Stimulated activated CD4-positive, alpha-beta T cell treated with anti-CD3 and anti-CD28 coated beads, Interleukin-1b, Interleukin-23, amount 100 ng/mL, for 24 hours (primary cell): ENCODE measurements at regions not wholly inside any gene's neighbourhood (a gene's known extent, or its start where the extent isn't known, plus 50 kb on each side); places are given as distances from the start of the nearest gene placed in this dataset.

Experiments
- DNase-seq, 4 experiments: peaks; one replicate each; pipeline ENCODE4 v3.0.0-alpha.2; 2020; ENCODE audit warnings: low read depth in 4 of 4, low spot score in 1 of 4

GRCh38 chr6:43970068-43970912 lies 157.0 kb downstream of the MRPL14 start:
- DNase-seq, result no peak

- no peak for DNase-seq
Measured at GRCh38 chr6:43969158-43969981, 157.9 kb downstream of the MRPL14 start.

- no peak for DNase-seq
Measured at GRCh38 chr6:43968110-43968965, 158.9 kb downstream of the MRPL14 start.

- DNase-seq, result no peak
Measured at GRCh38 chr6:43967719-43968091, 159.5 kb downstream of the MRPL14 start.

- DNase-seq, result no peak
Measured at GRCh38 chr6:43966853-43967718, 160.2 kb downstream of the MRPL14 start.

GRCh38 chr6:43966374-43966658 lies 160.9 kb downstream of the MRPL14 start:
- no peak for DNase-seq

GRCh38 chr6:43965628-43966373 lies 161.5 kb downstream of the MRPL14 start:
- DNase-seq, result no peak

GRCh38 chr6:43964659-43965570 lies 162.3 kb downstream of the MRPL14 start:
- no peak for DNase-seq

- DNase-seq, result no peak
Measured at GRCh38 chr6:43963877-43964658, 163.2 kb downstream of the MRPL14 start.

GRCh38 chr6:43963203-43963602 lies 164.0 kb downstream of the MRPL14 start:
- no peak for DNase-seq

GRCh38 chr6:43962458-43962857 lies 164.8 kb downstream of the MRPL14 start:
- DNase-seq, result no peak

- no peak for DNase-seq
Measured at GRCh38 chr6:43957273-43957672, 170.0 kb downstream of the MRPL14 start.

- no peak for DNase-seq
Measured at GRCh38 chr6:43956478-43956877, 170.8 kb downstream of the MRPL14 start.

GRCh38 chr6:43954311-43955131 lies 172.7 kb downstream of the MRPL14 start:
- DNase-seq, result no peak

- DNase-seq, result no peak
Measured at GRCh38 chr6:43953794-43954310, 173.4 kb downstream of the MRPL14 start.

GRCh38 chr6:43953256-43953655 lies 174.0 kb downstream of the MRPL14 start:
- DNase-seq, result no peak

GRCh38 chr6:43952746-43953145 lies 174.5 kb downstream of the MRPL14 start:
- no peak for DNase-seq
